ENCODE measurements at regions not wholly inside any gene's neighbourhood (a gene's known extent, or its start where the extent isn't known, plus 50 kb on each side); places are given as distances from the start of the nearest gene placed in this dataset.

GRCh38 chr2:22855761-22856184 lies 529.2 kb upstream of the KLHL29 start:
- H3K27me3 ChIP-seq (ENCODE audit: insufficient read depth, low read length) = no peaks in the 10 kb centered on the region
- ChIA-PET POLR2A (no interaction called here), RAD21 (ENCODE audit: low non-redundant PET in 1 of 2, low total read pairs in 2 of 2, uncharacterized antibody in 2 of 2, unreplicated experiment in 2 of 2) (no interaction called here), CTCF (no interaction called here)
- ATAC-seq (no peak), DNase-seq (ENCODE audit: low read depth, low spot score) (no peak)
- H3K27ac ChIP-seq (ENCODE audit: low read depth, low read length) = no peak overlapping the region
- H3K36me3 ChIP-seq (ENCODE audit: control insufficient read depth in 1 of 2, insufficient read depth in 2 of 2, low read length in 2 of 2) = no peaks in the 10 kb centered on the region
- intact Hi-C loops (cut with micrococcal nuclease) = no loop called here
- BruUV-seq (replicated peaks) = no TSS peak
- no peaks in the 10 kb centered on the region for H4K20me1 ChIP-seq (ENCODE audit: insufficient read depth)
- TF ChIP-seq SRF (IDR thresholded peaks at IDR 0.05; ENCODE audit: low read depth) (no peak), ZNF274 (IDR thresholded peaks at IDR 0.05; ENCODE audit: low read depth, low read length) (no peak), ATF3 (IDR thresholded peaks at IDR 0.05) (no peak), POLR2A (IDR thresholded peaks at IDR 0.05; ENCODE audit: borderline replicate concordance, extremely low read depth, insufficient read depth, insufficient read length) (no peak), CEBPB (IDR thresholded peaks at IDR 0.05; ENCODE audit: low read depth) (no peak), SP1 (IDR thresholded peaks at IDR 0.05; ENCODE audit: low read depth) (no peak), MAX (IDR thresholded peaks at IDR 0.05) (no peak), ZBTB33 (IDR thresholded peaks at IDR 0.05; ENCODE audit: extremely low read depth, insufficient replicate concordance, low read length) (no peak), REST (IDR thresholded peaks at IDR 0.05; ENCODE audit: low read depth) (no peak)
- peaks cover 0 to 4% of the 10 kb centered on the region in 2 experiments; a peak in 2 of 4 replicates for H3K9me3 ChIP-seq (ENCODE audit: control insufficient read depth in 1 of 2, insufficient read depth in 1 of 2, low read depth in 1 of 2, low read length in 2 of 2)
- H3K9me2 ChIP-seq (ENCODE audit: insufficient read depth) = no peaks in the 10 kb centered on the region
- no peak overlapping the region for H3K9ac ChIP-seq (ENCODE audit: low read length)
- H3K79me2 ChIP-seq (ENCODE audit: insufficient read depth, low read length) = no peaks in the 10 kb centered on the region
- no peak overlapping the region for H3K4me2 ChIP-seq (ENCODE audit: low read length)
- no peak overlapping the region for H3K4me3 ChIP-seq (replicated peaks in 1 of 2; ENCODE audit: low read depth in 1 of 2, low read length in 2 of 2)
- H2AFZ ChIP-seq (ENCODE audit: low read depth, low read length, poor library complexity, severe bottlenecking) = no peak overlapping the region
- H3K4me1 ChIP-seq (ENCODE audit: control insufficient read depth in 1 of 2, insufficient read depth in 2 of 2, low read length in 2 of 2) = no peaks in the 10 kb centered on the region
